IMR-90 (cell line): ENCODE measurements at regions not wholly inside any gene's neighbourhood (a gene's known extent, or its start where the extent isn't known, plus 50 kb on each side); places are given as distances from the start of the nearest gene placed in this dataset.

Experiments
- ATAC-seq: fragments of 200-7000 bp; cut with Tn5 transposase; 2 replicates; pipeline ENCODE4 v1.9.1; 2020; ENCODE audit warnings: low read depth, mild to moderate bottlenecking, moderate library complexity
- BruUV-seq: library from RNA; stranded (reverse); fragments of 400-500 nt; replicated peaks from 2 replicates; lab custom pipeline; 2021; lab: Mats Ljungman, UMichigan
- CTCF ChIA-PET: fragments of 300-600 bp; formaldehyde crosslinking; extraction: SDS; loops from one replicate; lab custom pipeline; 2021; ENCODE audit warnings: antibody characterized with exemption; lab: Yijun Ruan, JAX
- POLR2A ChIA-PET: fragments of 300-600 bp; sonication (Branson Sonifier 250); formaldehyde crosslinking; loops from one replicate; lab custom pipeline; 2022; ENCODE audit warnings: antibody characterized with exemption; ENCODE audit not compliant: unreplicated experiment; lab: Charles Lee
- DNase-seq: peaks from one replicate; pipeline ENCODE4 v3.0.0; 2013
- H2AFZ ChIP-seq: replicated peaks from 2 replicates; pipeline ENCODE3; 2013; ENCODE audit warnings: low read length, mild to moderate bottlenecking; ENCODE audit not compliant: poor library complexity
- H2AK5ac ChIP-seq: 2 replicates; pipeline ENCODE4 v1.6.1; 2013; ENCODE audit warnings: low read depth, low read length, inconsistent platforms
- H2AK9ac ChIP-seq: replicated peaks from 2 replicates; pipeline ENCODE3; 2013; ENCODE audit warnings: mild to moderate bottlenecking, low read depth, low read length, moderate library complexity; ENCODE audit not compliant: poor library complexity
- H2BK120ac ChIP-seq: 2 replicates; pipeline ENCODE4 v1.6.1; 2013; ENCODE audit warnings: low read depth, low read length, inconsistent platforms
- H2BK15ac ChIP-seq: 3 replicates; pipeline ENCODE4 v1.6.1; 2013; ENCODE audit warnings: low read depth, low read length, inconsistent platforms
- H2BK20ac ChIP-seq: 2 replicates; pipeline ENCODE4 v1.6.1; 2013; ENCODE audit warnings: low read depth, mild to moderate bottlenecking, inconsistent platforms, low read length, moderate library complexity
- H2BK5ac ChIP-seq: 2 replicates; pipeline ENCODE4 v1.6.1; 2013; ENCODE audit warnings: mild to moderate bottlenecking, low read depth, low read length, inconsistent platforms; ENCODE audit not compliant: poor library complexity, severe bottlenecking
- H3K14ac ChIP-seq: replicated peaks from 2 replicates; pipeline ENCODE4 v1.6.1; 2013; ENCODE audit warnings: low read depth, low read length, inconsistent platforms
- H3K18ac ChIP-seq: 2 replicates; pipeline ENCODE4 v1.6.1; 2013; ENCODE audit warnings: low read depth, low read length, control low read depth
- H3K23ac ChIP-seq: 2 replicates; pipeline ENCODE4 v1.6.1; 2013; ENCODE audit warnings: low read depth, low read length, inconsistent platforms
- H3K27ac ChIP-seq: 2 replicates; pipeline ENCODE4 v1.5.1; 2013; ENCODE audit warnings: mild to moderate bottlenecking, control low read depth, low read length; ENCODE audit not compliant: insufficient read depth
- H3K27me3 ChIP-seq: 2 replicates; pipeline ENCODE4 v1.6.1; 2013; ENCODE audit warnings: low read length; ENCODE audit not compliant: control insufficient read depth, insufficient read depth
- H3K36me3 ChIP-seq: 2 replicates; pipeline ENCODE4 v1.6.1; 2013; ENCODE audit warnings: low read length, mixed read lengths; ENCODE audit not compliant: control insufficient read depth, insufficient read depth
- H3K4ac ChIP-seq: 2 replicates; pipeline ENCODE4 v1.6.1; 2013; ENCODE audit warnings: low read depth, low read length, inconsistent platforms
- H3K4me1 ChIP-seq: 2 replicates; pipeline ENCODE4 v1.6.1; 2013; ENCODE audit warnings: low read length, mixed read lengths; ENCODE audit not compliant: control insufficient read depth, insufficient read depth
- H3K4me2 ChIP-seq: 2 replicates; pipeline ENCODE4 v1.6.1; 2013; ENCODE audit warnings: low read depth, mild to moderate bottlenecking, control low read depth, low read length, moderate library complexity
- H3K4me3 ChIP-seq: 2 replicates; pipeline ENCODE4 v1.5.1; 2013; ENCODE audit warnings: low read depth, mild to moderate bottlenecking, control low read depth, low read length, moderate library complexity; ENCODE audit not compliant: insufficient read depth
- H3K56ac ChIP-seq: 2 replicates; pipeline ENCODE4 v1.6.1; 2013; ENCODE audit warnings: low read length, inconsistent platforms; ENCODE audit not compliant: insufficient read depth; ENCODE audit errors: extremely low read depth
- H3K79me1 ChIP-seq, 2 experiments: 2 replicates each; pipeline ENCODE4 v1.6.1; 2013; ENCODE audit warnings: low read length in 2 of 2, inconsistent platforms in 1 of 2, low read depth in 1 of 2
- H3K9ac ChIP-seq: 2 replicates; pipeline ENCODE4 v1.6.1; 2013; ENCODE audit warnings: low read depth, low read length, control low read depth
- H3K9me1 ChIP-seq: 2 replicates; pipeline ENCODE4 v1.6.1; 2013; ENCODE audit warnings: low read length, inconsistent platforms; ENCODE audit not compliant: insufficient read depth
- H3K9me3 ChIP-seq: 2 replicates; pipeline ENCODE4 v1.6.1; 2013; ENCODE audit warnings: low read length; ENCODE audit not compliant: control insufficient read depth, insufficient read depth
- H4K20me1 ChIP-seq: 2 replicates; pipeline ENCODE4 v1.6.1; 2013; ENCODE audit warnings: low read length, inconsistent platforms; ENCODE audit not compliant: insufficient read depth
- H4K5ac ChIP-seq: 2 replicates; pipeline ENCODE4 v1.6.1; 2013; ENCODE audit warnings: mild to moderate bottlenecking, low read depth, low read length, control low read depth
- H4K8ac ChIP-seq, 2 experiments: 2 replicates each; pipeline ENCODE4 v1.6.1; 2013; ENCODE audit warnings: low read depth in 2 of 2, low read length in 2 of 2, control low read depth in 1 of 2, inconsistent platforms in 1 of 2
- H4K91ac ChIP-seq: 2 replicates; pipeline ENCODE4 v1.6.1; 2013; ENCODE audit warnings: low read depth, low read length, inconsistent platforms; ENCODE audit not compliant: insufficient read depth
- CEBPB ChIP-seq: IDR thresholded peaks from 2 replicates; pipeline ENCODE4 v1.6.1; 2012; ENCODE audit warnings: low read depth, low read length, improper control_type of control experiment
- ELK1 ChIP-seq: fragments of 150-350 bp; IDR thresholded peaks from 2 replicates; pipeline ENCODE4 v1.6.1; 2016; ENCODE audit warnings: low read depth, mild to moderate bottlenecking, low read length, moderate library complexity, borderline replicate concordance
- FOS ChIP-seq: fragments of 150-350 bp; IDR thresholded peaks from 2 replicates; pipeline ENCODE4 v1.6.1; 2016; ENCODE audit warnings: low read depth, low read length
- MAZ ChIP-seq: IDR thresholded peaks from 2 replicates; pipeline ENCODE4 v1.6.1; 2012; ENCODE audit warnings: low read depth, mild to moderate bottlenecking, low read length, improper control_type of control experiment, moderate library complexity, borderline replicate concordance
- MXI1 ChIP-seq: IDR thresholded peaks from 2 replicates; pipeline ENCODE4 v1.6.1; 2012; ENCODE audit warnings: low read depth, mild to moderate bottlenecking, low read length, moderate library complexity, borderline replicate concordance
- NFE2L2 ChIP-seq: fragments of 150-350 bp; IDR thresholded peaks from 2 replicates; pipeline ENCODE4 v1.6.1; 2016; ENCODE audit warnings: low read depth, mild to moderate bottlenecking, low read length
- RCOR1 ChIP-seq: IDR thresholded peaks from 2 replicates; pipeline ENCODE4 v1.6.1; 2012; ENCODE audit warnings: mild to moderate bottlenecking, low read length, improper control_type of control experiment; ENCODE audit not compliant: insufficient replicate concordance
- RFX5 ChIP-seq: IDR thresholded peaks from 2 replicates; pipeline ENCODE4 v1.8.0; 2012; ENCODE audit warnings: low read depth, mild to moderate bottlenecking, low read length, moderate library complexity
- WGBS, 2 experiments: methylation state at CpG; one replicate each; pipeline versions ENCODE4 v1.1.5 to v1.1.7; 2013; ENCODE audit warnings: missing lambda C conversion rate in 2 of 2; ENCODE audit not compliant: insufficient read length in 1 of 2; ENCODE audit errors: extremely low coverage in 2 of 2; 5-methylcytosine and 5-hydroxymethylcytosine counted together
- dilution Hi-C: fragments of 300-500 bp; cut with HindIII; formaldehyde crosslinking; loops from one replicate; pipeline ENCODE4 v1.14.3; 2018; ENCODE audit warnings: low sequenced_read_pairs; ENCODE audit not compliant: unreplicated experiment
- in situ Hi-C: fragments of 300-500 bp; cut with MboI; formaldehyde crosslinking; loops from 3 replicates; pipeline ENCODE4 v1.14.3; 2019; ENCODE audit warnings: low sequenced_read_pairs, inconsistent platforms, mixed read lengths
- intact Hi-C: fragments of 100-400 bp; cut with micrococcal nuclease; formaldehyde crosslinking; loops from 2 replicates; pipeline ENCODE4 v1.10.0; 2022

- H3K4me2 ChIP-seq: no peak overlapping the region; the same call in 1 of the 2 replicates
- CTCF ChIA-PET: no interaction called here
- no TSS peak for BruUV-seq
These were observed 657.0 kb upstream of the SYT4 start for GRCh38 chr18:43934322-43934721.

More at GRCh38 chr18:43934322-43934721, 657.0 kb upstream of the SYT4 start:
- no peak overlapping the region for H4K8ac ChIP-seq
- H3K4ac ChIP-seq: no peak overlapping the region
- no peaks in the 10 kb centered on the region for H4K20me1 ChIP-seq
- intact Hi-C loops: loop anchor here (10.0 kb wide), 1 partner anchor 270 kb away; no protein-coding TSS in a partner anchor
- H3K23ac ChIP-seq: no peak overlapping the region
- dilution Hi-C loops: no loop called here
- no peaks in the 10 kb centered on the region for H3K27me3 ChIP-seq
- no peak overlapping the region for H2BK20ac ChIP-seq
- H2AFZ ChIP-seq: no peak overlapping the region
- H3K4me3 ChIP-seq: no peak overlapping the region
- no peak overlapping the region for H3K9ac ChIP-seq
- no peak overlapping the region; the same call in 1 of the 2 replicates for H4K5ac ChIP-seq
- H2BK5ac ChIP-seq: no peak overlapping the region
- H3K18ac ChIP-seq: peak overlapping the region; percentile 84; the same call in 1 of the 2 replicates
- H3K79me1 ChIP-seq: no peaks in the 10 kb centered on the region
- no peak; the same call in 1 of the 2 replicates for ATAC-seq
- no CpG with 5 or more reads among the region's 1 CpG for WGBS, 2 experiments
- H3K56ac ChIP-seq: no peak overlapping the region
- in situ Hi-C loops: no loop called here
- no peaks in the 10 kb centered on the region for H3K9me3 ChIP-seq
- POLR2A ChIA-PET: no interaction called here
- H3K9me1 ChIP-seq: no peaks in the 10 kb centered on the region
- H3K14ac ChIP-seq: no peak overlapping the region
- H2BK15ac ChIP-seq: no peak overlapping the region; the same call in 2 of the 3 replicates
- H2BK120ac ChIP-seq: no peak overlapping the region
- no peak overlapping the region for H2AK9ac ChIP-seq
- no peak overlapping the region; the same call in 1 of the 2 replicates for H4K91ac ChIP-seq
- no peak overlapping the region for H2AK5ac ChIP-seq
- DNase-seq: no peak
- no peak for TF ChIP-seq ELK1
- no peak for TF ChIP-seq MAZ
- no peak for TF ChIP-seq FOS
- TF ChIP-seq RCOR1: no peak
- no peak for TF ChIP-seq MXI1
- no peak for TF ChIP-seq CEBPB
- no peak for TF ChIP-seq NFE2L2
- no peak for TF ChIP-seq RFX5
- H3K36me3 ChIP-seq: no peaks in the 10 kb centered on the region
- H3K4me1 ChIP-seq: peaks cover 5% of the 10 kb centered on the region; the same call in 1 of the 2 replicates
- H3K27ac ChIP-seq: peak overlapping the region; percentile 63; the same call in 1 of the 2 replicates
